Naive thymus-derived CD4-positive, alpha-beta T cell (primary cell): ENCODE measurements at regions not wholly inside any gene's neighbourhood (a gene's known extent, or its start where the extent isn't known, plus 50 kb on each side); places are given as distances from the start of the nearest gene placed in this dataset.
"Not testable (repeated sequence)": the region's sequence is repeated elsewhere in the genome, so short reads cannot be mapped to it uniquely, and the experiment has no call there.

ENCODE experiments used
- ATAC-seq: fragments of 150-1000 bp; cut with Tn5 transposase; 2 replicates; pipeline ENCODE4 v1.10.0; 2021; ENCODE audit warnings: mild to moderate bottlenecking, moderate library complexity
- CTCF ChIA-PET: fragments of 350-600 bp; sonication (Branson Sonifier 250); formaldehyde crosslinking; loops from one replicate; lab custom pipeline; 2021; ENCODE audit warnings: antibody characterized with exemption; lab: Charles Lee
- POLR2A ChIA-PET: fragments of 350-600 bp; sonication (Branson Sonifier 250); formaldehyde crosslinking; loops from one replicate; lab custom pipeline; 2021; ENCODE audit warnings: antibody characterized with exemption, inconsistent platforms; lab: Charles Lee
- DNase-seq, 9 donors: peaks; one replicate each; pipeline versions ENCODE4 v3.0.0 to v3.0.0-alpha.2; 2020 to 2022; ENCODE audit warnings: mixed read lengths in 1 of 9
- H3K27ac ChIP-seq: one replicate; pipeline ENCODE4 v1.7.0; 2013; ENCODE audit warnings: mild to moderate bottlenecking, low read depth, low read length, moderate library complexity
- H3K27me3 ChIP-seq, 2 donors: one replicate each; pipeline ENCODE4 v1.7.0; 2013; ENCODE audit warnings: low read length in 2 of 2, mild to moderate bottlenecking in 2 of 2, moderate library complexity in 2 of 2; ENCODE audit not compliant: control insufficient read depth in 2 of 2, insufficient read depth in 2 of 2
- H3K36me3 ChIP-seq, 3 experiments: 1 replicate in 2 of 3; 2 replicates in 1 of 3; pipeline ENCODE4 v1.7.0; 2013; ENCODE audit warnings: low read length in 3 of 3, mild to moderate bottlenecking in 3 of 3, moderate library complexity in 1 of 3; ENCODE audit not compliant: insufficient read depth in 3 of 3, control insufficient read depth in 2 of 3
- H3K4me1 ChIP-seq, 2 donors: one replicate each; pipeline ENCODE4 v1.7.0; 2013; ENCODE audit warnings: low read length in 2 of 2, mild to moderate bottlenecking in 2 of 2, moderate library complexity in 1 of 2; ENCODE audit not compliant: control insufficient read depth in 2 of 2, insufficient read depth in 2 of 2
- H3K4me3 ChIP-seq: 2 replicates; pipeline ENCODE4 v1.7.0; 2013; ENCODE audit warnings: mild to moderate bottlenecking, low read length
- H3K9me3 ChIP-seq, 3 experiments: 1 replicate in 2 of 3; 2 replicates in 1 of 3; pipeline ENCODE4 v1.7.0; 2013; ENCODE audit warnings: low read length in 3 of 3; ENCODE audit not compliant: control insufficient read depth in 2 of 3
- H3K27ac Mint-ChIP-seq, 9 donors: one replicate each; pipeline ENCODE4 v1.8.0; 2020 to 2022; ENCODE audit warnings: mixed read lengths in 9 of 9, mild to moderate bottlenecking in 8 of 9, moderate library complexity in 5 of 9, inconsistent platforms in 2 of 9
- H3K27me3 Mint-ChIP-seq, 5 donors: one replicate each; pipeline ENCODE4 v1.8.0; 2021 to 2022; ENCODE audit warnings: mixed read lengths in 5 of 5, mild to moderate bottlenecking in 1 of 5
- H3K36me3 Mint-ChIP-seq, 5 donors: one replicate each; pipeline ENCODE4 v1.8.0; 2020 to 2022; ENCODE audit warnings: mixed read lengths in 5 of 5, mild to moderate bottlenecking in 3 of 5, inconsistent platforms in 1 of 5
- H3K4me1 Mint-ChIP-seq, 7 donors: one replicate each; pipeline ENCODE4 v1.8.0; 2020 to 2022; ENCODE audit warnings: mixed read lengths in 7 of 7, mild to moderate bottlenecking in 3 of 7, inconsistent platforms in 1 of 7
- H3K4me3 Mint-ChIP-seq, 10 donors: one replicate each; pipeline ENCODE4 v1.8.0; 2020 to 2022; ENCODE audit warnings: mild to moderate bottlenecking in 10 of 10, mixed read lengths in 10 of 10, moderate library complexity in 6 of 10, inconsistent platforms in 2 of 10
- H3K9me3 Mint-ChIP-seq, 11 donors: one replicate each; pipeline ENCODE4 v1.8.0; 2020 to 2022; ENCODE audit warnings: mixed read lengths in 11 of 11, mild to moderate bottlenecking in 4 of 11, inconsistent platforms in 1 of 11, moderate library complexity in 1 of 11
- intact Hi-C, 2 donors: fragments of 100-400 bp; cut with micrococcal nuclease; formaldehyde crosslinking; loops; one replicate each; pipeline ENCODE4 v1.15.1; 2023

DNA sequence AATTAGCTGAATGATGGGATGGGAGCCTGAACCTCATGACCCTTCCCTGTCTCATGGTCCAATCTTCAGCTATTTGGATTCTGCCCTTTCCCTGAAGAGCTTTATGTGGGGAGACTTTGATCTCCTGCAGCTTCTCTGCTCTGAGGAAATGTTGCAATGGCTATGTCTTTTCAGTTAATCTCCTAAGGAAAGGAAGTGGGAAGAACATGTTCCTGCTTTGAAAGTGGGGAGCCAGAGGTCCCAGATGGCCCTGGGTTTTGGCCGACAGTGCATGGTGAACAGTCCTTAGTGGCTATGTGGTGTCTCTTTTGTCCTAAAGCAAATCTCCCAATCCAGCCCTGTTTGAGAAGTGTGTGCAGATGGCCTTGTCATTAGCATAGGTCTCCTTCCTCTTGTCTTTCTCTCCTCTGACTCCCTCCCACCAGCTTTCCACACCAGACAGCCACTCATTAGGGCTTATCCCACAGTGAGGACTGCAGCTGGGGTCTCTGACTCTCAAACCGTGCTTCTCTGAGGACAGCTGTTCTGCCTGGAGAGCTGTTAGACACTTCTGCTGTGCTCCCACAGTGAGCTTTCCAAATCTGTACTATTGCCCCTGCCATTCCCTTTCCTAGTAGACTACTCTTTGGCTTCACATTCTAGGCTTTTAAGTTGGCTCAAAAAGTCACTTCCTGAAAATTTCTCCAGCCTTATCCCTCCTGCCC, 365.8 kb upstream of the UMPS start:
- Mint-ChIP-seq H3K27me3 (peaks cover 4 to 12% (median 9%) of the 10 kb centered on the region in 5 donors), H3K9me3 (peaks cover 0 to 7% (median 0%) of the 10 kb centered on the region in 11 donors), H3K4me1 (no peaks in the 10 kb centered on the region), H3K36me3 (peaks cover 0 to 3% (median 0%) of the 10 kb centered on the region in 5 donors), H3K27ac (no peak overlapping the region), H3K4me3 (no peak overlapping the region)
- CTCF ChIA-PET, result no interaction called here
- Histone ChIP-seq H3K27ac (no peak overlapping the region), H3K27me3 (no peaks in the 10 kb centered on the region), H3K4me3 (no peak overlapping the region), H3K36me3 (no peaks in the 10 kb centered on the region), H3K9me3 (no peaks in the 10 kb centered on the region), H3K4me1 (no peaks in the 10 kb centered on the region)
- no peak for ATAC-seq
- POLR2A ChIA-PET, result no interaction called here
- DNase-seq, result no peak
- intact Hi-C loops, result no loop called here

DNA sequence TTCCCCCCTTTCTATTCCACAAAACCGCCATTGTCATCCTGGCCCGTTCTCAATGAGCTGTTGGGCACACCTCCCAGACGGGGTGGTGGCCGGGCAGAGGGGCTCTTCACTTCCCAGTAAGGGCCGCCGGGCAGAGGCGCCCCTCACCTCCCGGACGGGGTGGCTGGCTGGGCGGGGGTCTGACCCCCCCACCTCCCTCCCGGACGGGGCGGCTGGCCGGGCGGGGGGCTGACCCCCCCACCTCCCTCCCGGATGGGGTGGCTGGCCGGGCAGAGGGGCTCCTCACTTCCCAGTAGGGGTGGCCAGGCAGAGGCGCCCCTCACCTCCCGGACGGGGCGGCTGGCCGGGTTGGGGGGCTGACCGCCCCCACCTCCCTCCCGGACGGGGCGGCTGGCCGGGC, 363.6 kb upstream of the UMPS start:
- H3K27ac ChIP-seq, CTCF ChIA-PET, ATAC-seq, H3K4me3 ChIP-seq, H3K36me3 Mint-ChIP-seq, intact Hi-C loops, H3K4me1 Mint-ChIP-seq, H3K4me1 ChIP-seq, POLR2A ChIA-PET, H3K36me3 ChIP-seq, H3K27me3 ChIP-seq, H3K27ac Mint-ChIP-seq, DNase-seq, H3K4me3 Mint-ChIP-seq, H3K9me3 ChIP-seq: not testable (repeated sequence)
- Mint-ChIP-seq H3K27me3 (peaks cover 0 to 12% (median 4%) of the 10 kb centered on the region in 5 donors), H3K9me3 (peaks cover 0 to 15% (median 0%) of the 10 kb centered on the region in 11 donors)

DNA sequence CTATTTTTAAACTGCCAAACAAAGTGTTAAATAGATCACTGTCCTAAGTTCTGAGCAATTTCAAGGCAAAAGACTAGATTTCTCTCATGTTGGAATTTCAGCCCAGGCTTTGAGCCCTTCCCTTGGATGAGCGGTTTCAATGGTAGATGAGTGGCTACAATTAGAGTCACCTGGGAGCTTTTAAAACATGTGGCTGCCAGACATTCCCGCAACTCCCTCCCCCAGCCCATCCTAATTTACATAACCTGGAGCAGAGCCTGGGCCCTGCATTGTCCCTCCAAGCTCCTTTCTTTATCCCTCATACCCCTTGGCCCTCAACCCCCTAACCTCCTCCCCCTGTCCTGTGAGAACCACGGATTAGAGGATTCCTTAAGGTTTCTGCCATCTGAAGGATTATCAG, 357.5 kb upstream of the UMPS start:
- Mint-ChIP-seq H3K4me1 (no peaks in the 10 kb centered on the region), H3K27ac (no peak overlapping the region), H3K27me3 (peaks cover 4 to 26% (median 18%) of the 10 kb centered on the region in 5 donors), H3K9me3 (peaks cover 0 to 19% (median 0%) of the 10 kb centered on the region in 11 donors), H3K36me3 (no peaks in the 10 kb centered on the region), H3K4me3 (no peak overlapping the region)
- intact Hi-C loops, result no loop called here
- H3K27ac ChIP-seq, result no peak overlapping the region
- ATAC-seq, result no peak
- H3K36me3 ChIP-seq, result no peaks in the 10 kb centered on the region
- no peaks in the 10 kb centered on the region for H3K27me3 ChIP-seq
- CTCF ChIA-PET, result no interaction called here
- POLR2A ChIA-PET, result no interaction called here
- DNase-seq, result no peak
- H3K4me3 ChIP-seq, result no peak overlapping the region
- H3K4me1 ChIP-seq, result no peaks in the 10 kb centered on the region
- H3K9me3 ChIP-seq, result no peaks in the 10 kb centered on the region

DNA sequence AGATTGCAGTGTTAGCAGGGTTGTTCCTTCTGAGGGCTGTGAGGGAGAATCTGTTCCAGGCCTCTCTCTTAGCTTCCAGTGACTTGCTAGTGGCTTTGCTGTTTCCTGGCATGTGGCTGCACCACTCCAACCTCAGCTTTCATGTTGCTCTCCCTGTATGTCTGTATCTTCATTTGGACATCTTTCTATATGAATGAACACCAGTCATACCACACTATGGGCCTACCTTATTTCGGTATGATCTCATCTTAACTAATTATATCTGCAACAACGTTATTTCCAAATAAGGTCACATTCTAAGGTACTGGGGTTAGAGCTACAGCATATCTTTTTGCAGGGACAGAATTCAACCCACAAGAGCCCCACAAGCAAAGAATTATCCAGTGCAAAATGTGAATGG, 356.7 kb upstream of the UMPS start:
- ATAC-seq (no peak), DNase-seq (no peak)
- H3K27me3 ChIP-seq, result no peaks in the 10 kb centered on the region
- no peak overlapping the region for H3K4me3 ChIP-seq
- no peaks in the 10 kb centered on the region for H3K36me3 ChIP-seq
- Mint-ChIP-seq H3K4me1 (no peaks in the 10 kb centered on the region), H3K36me3 (no peaks in the 10 kb centered on the region), H3K9me3 (peaks cover 0 to 26% (median 0%) of the 10 kb centered on the region in 11 donors), H3K27ac (no peak overlapping the region), H3K4me3 (no peak overlapping the region), H3K27me3 (peaks cover 4 to 27% (median 22%) of the 10 kb centered on the region in 5 donors)
- ChIA-PET CTCF (no interaction called here), POLR2A (no interaction called here)
- intact Hi-C loops, result no loop called here
- no peak overlapping the region for H3K27ac ChIP-seq
- no peaks in the 10 kb centered on the region for H3K9me3 ChIP-seq
- H3K4me1 ChIP-seq, result no peaks in the 10 kb centered on the region

DNA sequence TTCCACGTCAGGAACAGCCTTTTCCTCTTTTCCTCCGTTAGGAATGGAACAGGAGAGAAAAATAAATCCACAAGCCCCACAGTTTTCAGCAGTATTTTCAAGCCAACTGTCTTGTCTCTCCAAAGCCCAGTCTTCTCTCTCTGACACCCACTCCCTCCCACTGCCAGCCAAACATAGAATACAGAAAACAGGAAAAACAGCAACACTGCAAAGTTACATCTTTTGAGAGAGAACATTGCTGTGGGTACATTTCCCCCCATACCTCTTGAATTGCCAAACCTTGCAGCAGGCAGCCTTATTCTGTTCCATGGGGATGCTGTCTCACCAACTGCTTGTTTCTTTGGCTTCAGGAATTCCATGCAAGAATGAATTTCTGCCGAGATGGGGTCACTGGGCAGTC, 355.7 kb upstream of the UMPS start:
- no peaks in the 10 kb centered on the region for H3K4me1 ChIP-seq
- H3K4me3 Mint-ChIP-seq, result no peak overlapping the region
- intact Hi-C loops, result no loop called here
- no peaks in the 10 kb centered on the region for H3K36me3 ChIP-seq
- H3K4me3 ChIP-seq, result no peak overlapping the region
- ATAC-seq, result no peak
- ChIA-PET POLR2A (no interaction called here), CTCF (no interaction called here)
- H3K27me3 ChIP-seq, result no peaks in the 10 kb centered on the region
- no peak for DNase-seq
- H3K9me3 ChIP-seq, result no peaks in the 10 kb centered on the region
- no peaks in the 10 kb centered on the region for H3K4me1 Mint-ChIP-seq
- H3K27ac Mint-ChIP-seq, result no peak overlapping the region
- H3K27ac ChIP-seq, result no peak overlapping the region
- H3K9me3 Mint-ChIP-seq, result peaks cover 0 to 22% (median 0%) of the 10 kb centered on the region in 11 donors
- H3K27me3 Mint-ChIP-seq, result peaks cover 5 to 30% (median 25%) of the 10 kb centered on the region in 5 donors
- H3K36me3 Mint-ChIP-seq, result no peaks in the 10 kb centered on the region

DNA sequence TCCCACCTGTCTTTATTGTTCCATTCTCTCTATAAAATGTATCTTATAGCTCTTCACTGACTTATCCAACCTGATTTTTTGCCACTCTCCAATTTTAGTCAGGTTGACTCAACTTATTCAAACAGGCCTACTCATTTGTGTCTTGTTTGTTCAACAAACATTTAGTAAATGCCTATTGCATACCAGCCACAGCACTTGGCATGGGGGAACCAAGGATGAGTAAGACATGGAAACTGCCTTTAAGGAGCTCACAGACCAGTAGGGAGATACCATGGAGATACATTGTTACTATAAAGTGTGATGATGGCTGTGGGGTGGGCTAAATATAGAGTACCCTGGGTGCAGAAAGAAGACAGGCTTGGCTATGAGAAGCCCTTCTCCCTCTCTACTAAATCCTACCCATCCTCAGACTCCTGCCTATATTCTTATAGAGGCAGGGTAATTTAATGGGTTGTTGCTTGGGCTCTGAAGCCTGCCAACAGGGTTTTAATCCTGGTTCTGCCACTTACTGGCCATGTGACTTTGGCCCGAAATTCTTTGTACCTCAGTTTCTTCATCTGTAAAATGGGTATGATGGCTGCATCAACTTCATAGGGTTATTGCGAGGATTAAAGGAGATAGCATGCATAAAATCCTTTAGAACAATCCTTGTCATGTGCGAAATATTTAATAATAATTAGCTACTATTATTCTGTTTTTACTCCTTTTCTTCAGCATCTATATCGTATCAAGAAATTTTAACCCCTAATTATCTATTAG, 348.5 kb upstream of the UMPS start:
- ATAC-seq (no peak), DNase-seq (no peak)
- Histone ChIP-seq H3K4me1 (no peaks in the 10 kb centered on the region), H3K27me3 (no peaks in the 10 kb centered on the region), H3K4me3 (no peak overlapping the region), H3K36me3 (no peaks in the 10 kb centered on the region), H3K27ac (no peak overlapping the region), H3K9me3 (no peaks in the 10 kb centered on the region)
- POLR2A ChIA-PET, result no interaction called here
- intact Hi-C loops, result no loop called here
- no peaks in the 10 kb centered on the region for H3K4me1 Mint-ChIP-seq
- no peak overlapping the region for H3K4me3 Mint-ChIP-seq
- CTCF ChIA-PET, result no interaction called here
- H3K27ac Mint-ChIP-seq, result no peak overlapping the region
- peaks cover 9 to 57% (median 20%) of the 10 kb centered on the region in 5 donors for H3K27me3 Mint-ChIP-seq
- no peaks in the 10 kb centered on the region for H3K36me3 Mint-ChIP-seq
- H3K9me3 Mint-ChIP-seq, result peaks cover 0 to 11% (median 0%) of the 10 kb centered on the region in 11 donors

DNA sequence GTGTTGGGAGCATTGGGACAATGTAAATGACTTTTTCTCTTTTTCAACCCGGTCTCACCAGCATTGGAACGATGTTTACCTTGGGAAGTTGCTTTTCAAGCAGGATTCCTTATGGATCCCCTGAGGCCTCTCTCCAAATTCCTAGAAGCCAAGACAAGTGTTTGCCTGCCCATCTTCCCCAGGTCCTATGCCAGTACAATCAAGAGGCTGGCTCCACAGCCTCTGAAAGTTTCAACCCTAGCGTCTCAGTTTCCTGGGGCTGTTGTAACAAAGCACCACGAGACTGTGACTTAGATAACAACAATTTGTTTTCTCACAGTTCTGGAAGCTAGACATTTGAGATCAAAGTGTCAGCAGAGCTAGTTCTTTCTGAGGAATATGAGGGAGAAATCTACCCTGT, 347.2 kb upstream of the UMPS start:
- ChIA-PET CTCF (no interaction called here), POLR2A (no interaction called here)
- Histone ChIP-seq H3K4me3 (no peak overlapping the region), H3K36me3 (no peaks in the 10 kb centered on the region), H3K27me3 (no peaks in the 10 kb centered on the region), H3K27ac (no peak overlapping the region), H3K4me1 (no peaks in the 10 kb centered on the region), H3K9me3 (no peaks in the 10 kb centered on the region)
- H3K9me3 Mint-ChIP-seq, result peaks cover 0 to 7% (median 0%) of the 10 kb centered on the region in 11 donors
- DNase-seq (no peak), ATAC-seq (no peak)
- no peaks in the 10 kb centered on the region for H3K36me3 Mint-ChIP-seq
- H3K27me3 Mint-ChIP-seq, result peaks cover 18 to 55% (median 20%) of the 10 kb centered on the region in 5 donors
- no peak overlapping the region for H3K4me3 Mint-ChIP-seq
- intact Hi-C loops, result no loop called here
- no peaks in the 10 kb centered on the region for H3K4me1 Mint-ChIP-seq
- no peak overlapping the region for H3K27ac Mint-ChIP-seq
